ENCODE measurements at regions not wholly inside any gene's neighbourhood (a gene's known extent, or its start where the extent isn't known, plus 50 kb on each side); places are given as distances from the start of the nearest gene placed in this dataset.

GRCh38 chrY:7701676-7702075 is 790.1 kb upstream of the AMELY start:
- TF ChIP-seq CTCF (IDR thresholded peaks at IDR 0.05; ENCODE audit: low read depth, low read length) (no peak), EZH2phosphoT487 (IDR thresholded peaks at IDR 0.05; ENCODE audit: low read depth) (no peak)

All from OCI-LY3 (cell line).